K562 (cell line): ENCODE measurements at regions not wholly inside any gene's neighbourhood (a gene's known extent, or its start where the extent isn't known, plus 50 kb on each side); places are given as distances from the start of the nearest gene placed in this dataset.

ENCODE experiments used
- ATAC-seq: fragments of 200-7000 bp; cut with Tn5 transposase; 3 replicates; pipeline ENCODE4 v1.9.1; 2020; ENCODE audit warnings: moderate library complexity
- BruUV-seq: library from RNA; stranded (reverse); fragments of 400-500 nt; replicated peaks from 2 replicates; lab custom pipeline; 2021; lab: Mats Ljungman, UMichigan
- CTCF ChIA-PET: fragments of 300-600 bp; formaldehyde crosslinking; extraction: SDS; loops from one replicate; lab custom pipeline; 2021; ENCODE audit warnings: low intra/inter-chr PET ratio; lab: Yijun Ruan, JAX
- POLR2A ChIA-PET: fragments of 300-600, 350-650 bp; sonication (Branson Sonifier 250); formaldehyde crosslinking; extraction: SDS; loops from one replicate; lab custom pipeline; 2021; ENCODE audit warnings: antibody characterized with exemption, inconsistent platforms; lab: Yijun Ruan, JAX
- DNase-seq, 4 experiments: peaks; one replicate each; pipeline versions ENCODE4 v3.0.0 to v3.0.0-alpha.2; 2011 to 2018; ENCODE audit warnings: low spot score in 3 of 4, mixed read lengths in 3 of 4; ENCODE audit errors: extremely low read depth in 1 of 4
- FAIRE-seq: peaks from 2 replicates; lab custom pipeline; 2011; peaks lifted over from hg19 to GRCh38; lab: Jason Lieb, UNC
- H2AFZ ChIP-seq: 2 replicates; pipeline ENCODE4 v1.6.0; 2011; ENCODE audit warnings: low read depth, low read length, control low read depth, inconsistent platforms
- H3K27ac ChIP-seq: fragments of 200-600 bp; 3 replicates; pipeline ENCODE4 v1.8.0; 2011; ENCODE audit warnings: low read depth, mild to moderate bottlenecking, control low read depth, inconsistent platforms, low read length, moderate library complexity, mixed read lengths; ENCODE audit errors: extremely low read depth
- H3K27me3 ChIP-seq, 2 experiments: fragments of 300-600 bp in 1 of 2; 2 replicates in 1 of 2; 3 replicates in 1 of 2; pipeline versions ENCODE4 v1.6.0 to v1.8.0; 2011; ENCODE audit warnings: inconsistent platforms in 2 of 2, low read length in 2 of 2, mild to moderate bottlenecking in 1 of 2, mixed read lengths in 1 of 2, moderate library complexity in 1 of 2; ENCODE audit not compliant: control insufficient read depth in 2 of 2, insufficient read depth in 2 of 2
- H3K36me3 ChIP-seq: fragments of 300-600 bp; 3 replicates; pipeline ENCODE4 v1.8.0; 2011; ENCODE audit warnings: mild to moderate bottlenecking, low read length, inconsistent platforms; ENCODE audit not compliant: control insufficient read depth, insufficient read depth
- H3K4me1 ChIP-seq, 2 experiments: fragments of 200-600 bp in 1 of 2; replicated peaks in 1 of 2; 2 replicates in 1 of 2; 3 replicates in 1 of 2; pipeline versions ENCODE4 v1.5.1 to v1.8.0; 2011; ENCODE audit warnings: inconsistent platforms in 2 of 2, low read length in 2 of 2, mild to moderate bottlenecking in 1 of 2, mixed read lengths in 1 of 2, moderate library complexity in 1 of 2; ENCODE audit not compliant: control insufficient read depth in 2 of 2, insufficient read depth in 2 of 2
- H3K4me2 ChIP-seq: 2 replicates; pipeline ENCODE4 v1.6.1; 2011; ENCODE audit warnings: low read length, control low read depth, inconsistent platforms, mixed read lengths; ENCODE audit not compliant: insufficient read depth
- H3K4me3 ChIP-seq: fragments of 200-600 bp; sonication (generic), shearing (Covaris generic); 2 replicates; pipeline ENCODE4 v1.5.1; 2016; ENCODE audit warnings: control low read depth, inconsistent platforms
- H3K79me2 ChIP-seq: fragments of 200-600 bp; 3 replicates; pipeline ENCODE4 v1.8.0; 2011; ENCODE audit warnings: low read length, inconsistent platforms; ENCODE audit not compliant: control insufficient read depth, insufficient read depth
- H3K9ac ChIP-seq, 2 experiments: 2 replicates each; pipeline versions ENCODE4 v1.6.0 to v1.6.1; 2011; ENCODE audit warnings: low read depth in 2 of 2, low read length in 2 of 2, control low read depth in 1 of 2, inconsistent platforms in 1 of 2, mild to moderate bottlenecking in 1 of 2, mixed read lengths in 1 of 2; ENCODE audit not compliant: insufficient read depth in 1 of 2
- H3K9me1 ChIP-seq: one replicate; pipeline ENCODE4 v1.6.0; 2011; ENCODE audit warnings: inconsistent platforms, mild to moderate bottlenecking, low read length, moderate library complexity; ENCODE audit not compliant: control insufficient read depth, insufficient read depth
- H3K9me3 ChIP-seq: replicated peaks from 2 replicates; pipeline ENCODE4 v1.5.1; 2011; ENCODE audit warnings: low read depth, low read length, inconsistent platforms; ENCODE audit not compliant: control insufficient read depth, insufficient read depth
- H4K20me1 ChIP-seq: replicated peaks from 2 replicates; pipeline ENCODE4 v1.6.1; 2011; ENCODE audit warnings: low read length, inconsistent platforms, mixed read lengths; ENCODE audit not compliant: control insufficient read depth, insufficient read depth
- BRF1 ChIP-seq: IDR thresholded peaks from 3 replicates; pipeline ENCODE4 v1.6.1; 2011; ENCODE audit warnings: borderline replicate concordance, mild to moderate bottlenecking; ENCODE audit not compliant: insufficient read length; ENCODE audit errors: extremely low read depth
- GATA2 ChIP-seq: sonication (generic); formaldehyde crosslinking; IDR thresholded peaks from 2 replicates; pipeline ENCODE4 v1.4.0; 2020; ENCODE audit warnings: mild to moderate bottlenecking, missing genetic modification reagents
- MIER1 ChIP-seq: fragments of 450-650 bp; IDR thresholded peaks from 2 replicates; pipeline ENCODE4 v1.6.1; 2016; ENCODE audit warnings: antibody characterized with exemption, mild to moderate bottlenecking, low read depth
- PHB ChIP-seq: fragments of 250-450 bp; sonication (Bioruptor Pico); IDR thresholded peaks from 2 replicates; pipeline ENCODE4 v1.5.0; 2021
- RFX5 ChIP-seq: IDR thresholded peaks from 2 replicates; pipeline ENCODE4 v1.6.1; 2011; ENCODE audit warnings: low read depth, mild to moderate bottlenecking, improper control_type of control experiment, low read length
- ZNF408 ChIP-seq: fragments of 250-450 bp; sonication (Bioruptor Pico); IDR thresholded peaks from 2 replicates; pipeline ENCODE4 v1.4.0; 2020; ENCODE audit warnings: low read depth, mild to moderate bottlenecking, moderate library complexity
- WGBS: fragments of 100-300 bp; shearing (Covaris generic); methylation state at CpG from one replicate; pipeline ENCODE4 v1.1.6; 2016; ENCODE audit warnings: low coverage, mixed read lengths; ENCODE audit not compliant: insufficient coverage; ENCODE audit errors: missing lambda C conversion rate; 5-methylcytosine and 5-hydroxymethylcytosine counted together
- in situ Hi-C: fragments of 300-500 bp; cut with MboI; formaldehyde crosslinking; loops from 4 replicates; pipeline ENCODE4 v1.15.0; 2018; ENCODE audit warnings: inconsistent platforms, mixed read lengths
- intact Hi-C: fragments of 100-400 bp; cut with micrococcal nuclease; formaldehyde crosslinking; loops from 2 replicates; pipeline ENCODE4 v1.14.2; 2022
- TF ChIP-seq, protein P1 (sequence below): fragments of 450-650 bp; IDR thresholded peaks from 2 replicates; pipeline ENCODE4 v1.6.1; 2016; ENCODE audit warnings: borderline replicate concordance
- TF ChIP-seq, protein P2 (sequence below): fragments of 450-650 bp; conservative IDR thresholded peaks from 2 replicates; pipeline ENCODE4 v1.6.1; 2016; ENCODE audit warnings: missing genetic modification characterization, low read depth, mild to moderate bottlenecking, missing compliant biosample characterization, moderate library complexity

DNA sequence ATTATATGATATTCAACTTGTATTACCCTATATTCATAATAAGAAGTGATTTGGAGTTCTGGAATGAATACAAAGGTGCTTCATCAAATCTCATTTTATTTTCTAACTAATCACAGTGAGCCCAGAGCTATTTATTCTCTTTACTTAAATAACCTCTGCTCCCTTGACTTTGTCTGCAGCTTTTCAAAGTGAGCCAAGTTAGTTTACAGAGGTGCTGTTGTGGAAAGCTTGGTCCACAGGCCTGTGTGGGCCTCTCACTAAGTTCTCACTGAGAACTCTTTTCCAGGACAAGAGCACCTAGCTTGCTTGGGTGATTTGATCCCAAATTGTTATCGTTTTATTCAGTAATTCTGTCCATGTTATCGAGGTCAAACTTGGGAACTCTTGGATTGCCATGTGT, 319.3 kb downstream of the RFC3 start:
- Histone ChIP-seq H3K9me1 (no peaks in the 10 kb centered on the region), H3K79me2 (no peaks in the 10 kb centered on the region), H4K20me1 (no peaks in the 10 kb centered on the region), H3K4me2 (no peak overlapping the region), H3K4me1 (no peaks in the 10 kb centered on the region)
- POLR2A ChIA-PET, result no interaction called here
- no peak for FAIRE-seq
- no peak for TF ChIP-seq ZNF408 (CRISPR knock-in tag)
- TF ChIP-seq GATA2 (CRISPR knock-in tag), result no peak
- TF ChIP-seq, all 486 proteins: peak for 0
- H3K36me3 ChIP-seq, result no peaks in the 10 kb centered on the region
- H3K27ac ChIP-seq, result no peak overlapping the region
- CTCF ChIA-PET, result no interaction called here
- no peak overlapping the region for H2AFZ ChIP-seq
- intact Hi-C loops (no loop called here), in situ Hi-C loops (no loop called here)
- no peak overlapping the region for H3K9ac ChIP-seq
- 0% methylated on average over 2 of the region's 2 CpGs for WGBS
- no peak overlapping the region for H3K4me3 ChIP-seq
- DNase-seq (no peak), ATAC-seq (no peak)
- no peaks in the 10 kb centered on the region for H3K27me3 ChIP-seq
- no TSS peak for BruUV-seq
- no peaks in the 10 kb centered on the region for H3K9me3 ChIP-seq

DNA sequence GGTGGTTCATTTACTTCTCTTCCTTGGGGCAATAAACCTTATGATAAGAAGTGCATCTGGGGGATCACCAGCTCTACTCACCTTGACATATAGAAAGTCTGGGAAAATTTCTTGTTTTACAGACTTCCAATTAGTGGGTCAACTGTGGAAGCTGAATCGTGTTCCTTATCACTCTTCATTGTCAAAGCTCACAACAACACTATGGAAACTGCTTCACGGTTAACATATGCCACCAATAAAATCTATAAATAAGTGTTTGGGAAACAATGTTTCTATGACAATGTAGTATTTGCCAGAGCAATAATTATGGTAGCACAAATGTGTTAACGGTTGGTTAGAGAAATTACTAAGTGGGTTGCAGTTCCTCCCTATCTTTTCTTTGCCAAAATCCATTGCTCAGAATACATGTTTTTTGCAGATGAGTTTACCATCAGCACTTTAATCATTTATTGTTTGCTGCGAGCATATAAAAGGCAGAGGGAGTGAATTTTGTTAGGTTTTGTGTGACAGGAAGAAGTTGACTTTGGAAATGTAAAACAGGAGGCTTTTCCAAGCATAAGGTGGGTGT, 321.8 kb downstream of the RFC3 start:
- no peak overlapping the region for H3K27ac ChIP-seq
- no peaks in the 10 kb centered on the region for H3K9me1 ChIP-seq
- no peaks in the 10 kb centered on the region for H3K27me3 ChIP-seq
- no peak for FAIRE-seq
- POLR2A ChIA-PET, result no interaction called here
- H3K79me2 ChIP-seq, result no peaks in the 10 kb centered on the region
- H2AFZ ChIP-seq, result no peak overlapping the region
- no peak overlapping the region for H3K4me2 ChIP-seq
- no peak for TF ChIP-seq MIER1
- TF ChIP-seq, protein P1, sequence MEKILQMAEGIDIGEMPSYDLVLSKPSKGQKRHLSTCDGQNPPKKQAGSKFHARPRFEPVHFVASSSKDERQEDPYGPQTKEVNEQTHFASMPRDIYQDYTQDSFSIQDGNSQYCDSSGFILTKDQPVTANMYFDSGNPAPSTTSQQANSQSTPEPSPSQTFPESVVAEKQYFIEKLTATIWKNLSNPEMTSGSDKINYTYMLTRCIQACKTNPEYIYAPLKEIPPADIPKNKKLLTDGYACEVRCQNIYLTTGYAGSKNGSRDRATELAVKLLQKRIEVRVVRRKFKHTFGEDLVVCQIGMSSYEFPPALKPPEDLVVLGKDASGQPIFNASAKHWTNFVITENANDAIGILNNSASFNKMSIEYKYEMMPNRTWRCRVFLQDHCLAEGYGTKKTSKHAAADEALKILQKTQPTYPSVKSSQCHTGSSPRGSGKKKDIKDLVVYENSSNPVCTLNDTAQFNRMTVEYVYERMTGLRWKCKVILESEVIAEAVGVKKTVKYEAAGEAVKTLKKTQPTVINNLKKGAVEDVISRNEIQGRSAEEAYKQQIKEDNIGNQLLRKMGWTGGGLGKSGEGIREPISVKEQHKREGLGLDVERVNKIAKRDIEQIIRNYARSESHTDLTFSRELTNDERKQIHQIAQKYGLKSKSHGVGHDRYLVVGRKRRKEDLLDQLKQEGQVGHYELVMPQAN, result no peak
- TF ChIP-seq, protein P2, sequence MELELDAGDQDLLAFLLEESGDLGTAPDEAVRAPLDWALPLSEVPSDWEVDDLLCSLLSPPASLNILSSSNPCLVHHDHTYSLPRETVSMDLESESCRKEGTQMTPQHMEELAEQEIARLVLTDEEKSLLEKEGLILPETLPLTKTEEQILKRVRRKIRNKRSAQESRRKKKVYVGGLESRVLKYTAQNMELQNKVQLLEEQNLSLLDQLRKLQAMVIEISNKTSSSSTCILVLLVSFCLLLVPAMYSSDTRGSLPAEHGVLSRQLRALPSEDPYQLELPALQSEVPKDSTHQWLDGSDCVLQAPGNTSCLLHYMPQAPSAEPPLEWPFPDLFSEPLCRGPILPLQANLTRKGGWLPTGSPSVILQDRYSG (tag), result no peak
- TF ChIP-seq BRF1, result no peak
- no peak for TF ChIP-seq PHB (CRISPR knock-in tag)
- no peak for TF ChIP-seq RFX5
- TF ChIP-seq, all 486 proteins: peak for 0
- no peaks in the 10 kb centered on the region for H3K36me3 ChIP-seq
- no TSS peak for BruUV-seq
- ATAC-seq (no peak), DNase-seq (no peak)
- CTCF ChIA-PET, result no interaction called here
- no peak overlapping the region for H3K4me3 ChIP-seq
- no peaks in the 10 kb centered on the region for H4K20me1 ChIP-seq
- in situ Hi-C loops (no loop called here), intact Hi-C loops (no loop called here)
- H3K9me3 ChIP-seq, result no peaks in the 10 kb centered on the region
- 0% methylated on average over 4 of the region's 4 CpGs for WGBS
- H3K9ac ChIP-seq, result no peak overlapping the region
- H3K4me1 ChIP-seq, result no peaks in the 10 kb centered on the region
